GM12878 (cell line): ENCODE measurements at regions not wholly inside any gene's neighbourhood (a gene's known extent, or its start where the extent isn't known, plus 50 kb on each side); places are given as distances from the start of the nearest gene placed in this dataset.
A peak's percentile ranks its signal among the peaks of the same experiment; 100 is the strongest.

Source experiments
- BCL11A ChIP-seq: IDR thresholded peaks from 2 replicates; pipeline ENCODE4 v1.6.1; 2011; ENCODE audit warnings: low read depth, low read length
- BMI1 ChIP-seq: fragments of 450-650 bp; IDR thresholded peaks from 2 replicates; pipeline ENCODE4 v1.6.1; 2016; ENCODE audit warnings: mild to moderate bottlenecking, moderate library complexity, borderline replicate concordance
- CBFB ChIP-seq: IDR thresholded peaks from 2 replicates; pipeline ENCODE4 v1.6.1; 2016; ENCODE audit warnings: antibody characterized with exemption, low read depth
- ETV6 ChIP-seq, 2 experiments: fragments of 450-650 bp in 1 of 2; IDR thresholded peaks in 1 of 2; conservative IDR thresholded peaks in 1 of 2; 2 replicates each; pipeline ENCODE4 v1.6.1; 2014; ENCODE audit warnings: antibody characterized with exemption in 1 of 2, borderline replicate concordance in 1 of 2, low read depth in 1 of 2, mild to moderate bottlenecking in 1 of 2, moderate library complexity in 1 of 2
- IKZF1 ChIP-seq: fragments of 450-650 bp; conservative IDR thresholded peaks from 2 replicates; pipeline ENCODE4 v1.6.1; 2017; ENCODE audit warnings: antibody characterized with exemption, mild to moderate bottlenecking
- MTA3 ChIP-seq: IDR thresholded peaks from 2 replicates; pipeline ENCODE4 v1.6.1; 2012; ENCODE audit warnings: low read length, inconsistent platforms, borderline replicate concordance
- NFIC ChIP-seq: IDR thresholded peaks from 2 replicates; pipeline ENCODE4 v1.6.1; 2012; ENCODE audit warnings: low read depth, mild to moderate bottlenecking, inconsistent platforms, low read length, moderate library complexity
- POU2F2 ChIP-seq: IDR thresholded peaks from 3 replicates; pipeline ENCODE4 v1.6.1; 2011; ENCODE audit warnings: low read depth, mild to moderate bottlenecking, low read length, borderline replicate concordance
- SPI1 ChIP-seq: IDR thresholded peaks from 2 replicates; pipeline ENCODE4 v1.6.1; 2011; ENCODE audit warnings: low read depth, mild to moderate bottlenecking, low read length, moderate library complexity, borderline replicate concordance; ENCODE audit not compliant: insufficient read depth
- STAT1 ChIP-seq: fragments of 450-650 bp; conservative IDR thresholded peaks from 2 replicates; pipeline ENCODE4 v1.6.1; 2014; ENCODE audit warnings: antibody characterized with exemption, mild to moderate bottlenecking
- STAT3 ChIP-seq: IDR thresholded peaks from 2 replicates; pipeline ENCODE4 v1.6.1; 2011; ENCODE audit warnings: low read depth, low read length, improper control_type of control experiment
- TCF12 ChIP-seq: IDR thresholded peaks from 2 replicates; pipeline ENCODE4 v1.6.1; 2011; ENCODE audit warnings: low read depth, mild to moderate bottlenecking, low read length
- TCF3 ChIP-seq: IDR thresholded peaks from 2 replicates; pipeline ENCODE4 v1.6.1; 2012; ENCODE audit warnings: low read depth, mild to moderate bottlenecking, low read length, borderline replicate concordance; ENCODE audit not compliant: insufficient read depth
- YY1 ChIP-seq: IDR thresholded peaks from 2 replicates; pipeline ENCODE4 v1.6.1; 2011; ENCODE audit warnings: low read depth, mild to moderate bottlenecking, low read length
- TF ChIP-seq, protein P1 (sequence below): fragments of 450-650 bp; IDR thresholded peaks from 2 replicates; pipeline ENCODE4 v1.6.1; 2017; ENCODE audit warnings: low read depth, mild to moderate bottlenecking, moderate library complexity
- TF ChIP-seq, protein P2 (sequence below): fragments of 450-650 bp; IDR thresholded peaks from 2 replicates; pipeline ENCODE4 v1.6.1; 2018; ENCODE audit warnings: mild to moderate bottlenecking, low read depth, moderate library complexity; ENCODE audit not compliant: partially characterized antibody
- TF ChIP-seq, protein P3 (sequence below): IDR thresholded peaks from 2 replicates; pipeline ENCODE4 v1.6.1; 2012; ENCODE audit warnings: low read length, inconsistent platforms
- TF ChIP-seq, protein P4 (sequence below): fragments of 450-650 bp; IDR thresholded peaks from 2 replicates; pipeline ENCODE4 v1.6.1; 2017; ENCODE audit warnings: borderline replicate concordance
- TF ChIP-seq, protein P5 (sequence below): IDR thresholded peaks from 2 replicates; pipeline ENCODE4 v1.6.1; 2011; ENCODE audit warnings: borderline replicate concordance, low read depth, mild to moderate bottlenecking, moderate library complexity, mixed read lengths, low read length; ENCODE audit not compliant: insufficient read depth; ENCODE audit errors: extremely low read length
- TF ChIP-seq, protein P6 (sequence below): IDR thresholded peaks from 2 replicates; pipeline ENCODE4 v1.6.1; 2011; ENCODE audit warnings: low read depth, low read length, improper control_type of control experiment, borderline replicate concordance

DNA sequence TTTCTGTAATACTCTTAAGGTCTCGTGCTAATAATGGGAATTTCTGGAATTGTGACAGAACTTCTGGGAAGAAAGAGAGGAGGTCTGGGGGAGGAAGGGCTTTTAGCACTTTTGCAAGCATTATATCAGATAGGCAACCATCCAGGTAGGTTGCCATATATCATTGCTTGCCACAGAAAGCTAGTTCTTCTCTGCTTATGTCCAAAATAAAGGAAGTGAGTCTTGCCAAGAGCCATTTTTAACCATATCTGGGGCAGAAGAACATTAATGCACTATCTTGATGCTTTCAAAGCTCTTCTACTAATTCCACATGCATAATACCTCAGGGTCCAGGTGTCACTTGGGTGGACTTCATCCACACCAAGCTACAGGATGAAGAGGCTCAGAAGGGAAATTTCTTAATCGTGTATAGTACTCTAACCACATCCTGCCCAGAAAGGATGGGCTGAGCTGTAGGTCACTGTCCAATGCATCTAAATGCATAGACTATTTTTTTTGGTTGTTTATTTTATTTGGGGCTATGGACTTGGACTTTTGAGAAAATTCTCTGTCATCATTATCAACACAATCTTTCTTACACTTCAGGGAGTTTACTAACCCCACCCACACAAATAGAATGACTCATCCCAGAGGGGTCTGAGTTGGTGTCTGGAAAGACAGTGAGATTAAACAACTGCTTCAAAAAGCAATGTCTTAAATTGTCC lies 68.9 kb upstream of the ADO start (continued):
- TF ChIP-seq, protein P1, sequence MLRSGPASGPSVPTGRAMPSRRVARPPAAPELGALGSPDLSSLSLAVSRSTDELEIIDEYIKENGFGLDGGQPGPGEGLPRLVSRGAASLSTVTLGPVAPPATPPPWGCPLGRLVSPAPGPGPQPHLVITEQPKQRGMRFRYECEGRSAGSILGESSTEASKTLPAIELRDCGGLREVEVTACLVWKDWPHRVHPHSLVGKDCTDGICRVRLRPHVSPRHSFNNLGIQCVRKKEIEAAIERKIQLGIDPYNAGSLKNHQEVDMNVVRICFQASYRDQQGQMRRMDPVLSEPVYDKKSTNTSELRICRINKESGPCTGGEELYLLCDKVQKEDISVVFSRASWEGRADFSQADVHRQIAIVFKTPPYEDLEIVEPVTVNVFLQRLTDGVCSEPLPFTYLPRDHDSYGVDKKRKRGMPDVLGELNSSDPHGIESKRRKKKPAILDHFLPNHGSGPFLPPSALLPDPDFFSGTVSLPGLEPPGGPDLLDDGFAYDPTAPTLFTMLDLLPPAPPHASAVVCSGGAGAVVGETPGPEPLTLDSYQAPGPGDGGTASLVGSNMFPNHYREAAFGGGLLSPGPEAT: peak; percentile 40; the same call in 1 of the 2 replicates
- 0 out of 2 replicates have a peak, but pooled peaks have one; percentile 17 for TF ChIP-seq TCF3
- peak; percentile 88 for TF ChIP-seq NFIC
- peak; percentile 90; the same call in 1 of the 3 replicates for TF ChIP-seq POU2F2
- TF ChIP-seq CBFB: peak; percentile 75; the same call in 1 of the 2 replicates
- TF ChIP-seq, protein P2, sequence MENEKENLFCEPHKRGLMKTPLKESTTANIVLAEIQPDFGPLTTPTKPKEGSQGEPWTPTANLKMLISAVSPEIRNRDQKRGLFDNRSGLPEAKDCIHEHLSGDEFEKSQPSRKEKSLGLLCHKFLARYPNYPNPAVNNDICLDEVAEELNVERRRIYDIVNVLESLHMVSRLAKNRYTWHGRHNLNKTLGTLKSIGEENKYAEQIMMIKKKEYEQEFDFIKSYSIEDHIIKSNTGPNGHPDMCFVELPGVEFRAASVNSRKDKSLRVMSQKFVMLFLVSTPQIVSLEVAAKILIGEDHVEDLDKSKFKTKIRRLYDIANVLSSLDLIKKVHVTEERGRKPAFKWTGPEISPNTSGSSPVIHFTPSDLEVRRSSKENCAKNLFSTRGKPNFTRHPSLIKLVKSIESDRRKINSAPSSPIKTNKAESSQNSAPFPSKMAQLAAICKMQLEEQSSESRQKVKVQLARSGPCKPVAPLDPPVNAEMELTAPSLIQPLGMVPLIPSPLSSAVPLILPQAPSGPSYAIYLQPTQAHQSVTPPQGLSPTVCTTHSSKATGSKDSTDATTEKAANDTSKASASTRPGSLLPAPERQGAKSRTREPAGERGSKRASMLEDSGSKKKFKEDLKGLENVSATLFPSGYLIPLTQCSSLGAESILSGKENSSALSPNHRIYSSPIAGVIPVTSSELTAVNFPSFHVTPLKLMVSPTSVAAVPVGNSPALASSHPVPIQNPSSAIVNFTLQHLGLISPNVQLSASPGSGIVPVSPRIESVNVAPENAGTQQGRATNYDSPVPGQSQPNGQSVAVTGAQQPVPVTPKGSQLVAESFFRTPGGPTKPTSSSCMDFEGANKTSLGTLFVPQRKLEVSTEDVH: no peak
- TF ChIP-seq BCL11A: 0 out of 2 replicates have a peak, but pooled peaks have one; percentile 45
- TF ChIP-seq YY1: 0 out of 2 replicates have a peak, but pooled peaks have one; percentile 6
- TF ChIP-seq, protein P3, sequence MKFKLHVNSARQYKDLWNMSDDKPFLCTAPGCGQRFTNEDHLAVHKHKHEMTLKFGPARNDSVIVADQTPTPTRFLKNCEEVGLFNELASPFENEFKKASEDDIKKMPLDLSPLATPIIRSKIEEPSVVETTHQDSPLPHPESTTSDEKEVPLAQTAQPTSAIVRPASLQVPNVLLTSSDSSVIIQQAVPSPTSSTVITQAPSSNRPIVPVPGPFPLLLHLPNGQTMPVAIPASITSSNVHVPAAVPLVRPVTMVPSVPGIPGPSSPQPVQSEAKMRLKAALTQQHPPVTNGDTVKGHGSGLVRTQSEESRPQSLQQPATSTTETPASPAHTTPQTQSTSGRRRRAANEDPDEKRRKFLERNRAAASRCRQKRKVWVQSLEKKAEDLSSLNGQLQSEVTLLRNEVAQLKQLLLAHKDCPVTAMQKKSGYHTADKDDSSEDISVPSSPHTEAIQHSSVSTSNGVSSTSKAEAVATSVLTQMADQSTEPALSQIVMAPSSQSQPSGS: peak; percentile 77; the same call in 1 of the 2 replicates
- TF ChIP-seq SPI1: peak; percentile 90
- TF ChIP-seq, protein P4, sequence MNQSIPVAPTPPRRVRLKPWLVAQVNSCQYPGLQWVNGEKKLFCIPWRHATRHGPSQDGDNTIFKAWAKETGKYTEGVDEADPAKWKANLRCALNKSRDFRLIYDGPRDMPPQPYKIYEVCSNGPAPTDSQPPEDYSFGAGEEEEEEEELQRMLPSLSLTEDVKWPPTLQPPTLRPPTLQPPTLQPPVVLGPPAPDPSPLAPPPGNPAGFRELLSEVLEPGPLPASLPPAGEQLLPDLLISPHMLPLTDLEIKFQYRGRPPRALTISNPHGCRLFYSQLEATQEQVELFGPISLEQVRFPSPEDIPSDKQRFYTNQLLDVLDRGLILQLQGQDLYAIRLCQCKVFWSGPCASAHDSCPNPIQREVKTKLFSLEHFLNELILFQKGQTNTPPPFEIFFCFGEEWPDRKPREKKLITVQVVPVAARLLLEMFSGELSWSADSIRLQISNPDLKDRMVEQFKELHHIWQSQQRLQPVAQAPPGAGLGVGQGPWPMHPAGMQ: no peak
- TF ChIP-seq, protein P5, sequence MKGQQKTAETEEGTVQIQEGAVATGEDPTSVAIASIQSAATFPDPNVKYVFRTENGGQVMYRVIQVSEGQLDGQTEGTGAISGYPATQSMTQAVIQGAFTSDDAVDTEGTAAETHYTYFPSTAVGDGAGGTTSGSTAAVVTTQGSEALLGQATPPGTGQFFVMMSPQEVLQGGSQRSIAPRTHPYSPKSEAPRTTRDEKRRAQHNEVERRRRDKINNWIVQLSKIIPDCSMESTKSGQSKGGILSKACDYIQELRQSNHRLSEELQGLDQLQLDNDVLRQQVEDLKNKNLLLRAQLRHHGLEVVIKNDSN: no peak
- TF ChIP-seq ETV6 (conservative IDR thresholded peaks at IDR 0.05 in 1 of 2, IDR thresholded peaks at IDR 0.05 in 1 of 2; ENCODE audit: borderline replicate concordance in 1 of 2, low read depth in 1 of 2): peak in 1 of 2 experiments; percentile 58; a peak in 1 of 4 replicates
- TF ChIP-seq STAT1: no peak
- TF ChIP-seq, protein P6, sequence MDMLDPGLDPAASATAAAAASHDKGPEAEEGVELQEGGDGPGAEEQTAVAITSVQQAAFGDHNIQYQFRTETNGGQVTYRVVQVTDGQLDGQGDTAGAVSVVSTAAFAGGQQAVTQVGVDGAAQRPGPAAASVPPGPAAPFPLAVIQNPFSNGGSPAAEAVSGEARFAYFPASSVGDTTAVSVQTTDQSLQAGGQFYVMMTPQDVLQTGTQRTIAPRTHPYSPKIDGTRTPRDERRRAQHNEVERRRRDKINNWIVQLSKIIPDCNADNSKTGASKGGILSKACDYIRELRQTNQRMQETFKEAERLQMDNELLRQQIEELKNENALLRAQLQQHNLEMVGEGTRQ: no peak
- peak; percentile 71 for TF ChIP-seq IKZF1
- no peak for TF ChIP-seq BMI1
- TF ChIP-seq MTA3: peak; percentile 72; the same call in 1 of the 2 replicates
- TF ChIP-seq STAT3: 0 out of 2 replicates have a peak, but pooled peaks have one; percentile 35
- 0 out of 2 replicates have a peak, but pooled peaks have one; percentile 30 for TF ChIP-seq TCF12
